Thyroid gland (tissue), 4 donors: ENCODE measurements at regions not wholly inside any gene's neighbourhood (a gene's known extent, or its start where the extent isn't known, plus 50 kb on each side); places are given as distances from the start of the nearest gene placed in this dataset.

ENCODE experiments used
- CTCF ChIP-seq, 6 experiments: fragments of 200-600 bp in 3 of 6; fragments of 450-650 bp in 3 of 6; sonication (generic) in 3 of 6; IDR thresholded peaks; one replicate each; pipeline ENCODE4 v1.5.1; 2016 to 2019; ENCODE audit warnings: antibody characterized with exemption in 6 of 6, mild to moderate bottlenecking in 2 of 6, inconsistent platforms in 1 of 6, moderate library complexity in 1 of 6
- POLR2A ChIP-seq, 2 donors: fragments of 450-650 bp; IDR thresholded peaks; one replicate each; pipeline ENCODE4 v1.6.1; 2017; ENCODE audit warnings: antibody characterized with exemption in 2 of 2, mild to moderate bottlenecking in 2 of 2, moderate library complexity in 1 of 2

- TF ChIP-seq POLR2A (IDR thresholded peaks at IDR 0.05), result no peak
- no peak for TF ChIP-seq CTCF (IDR thresholded peaks at IDR 0.05)
Observed at GRCh38 chr3:66633402-66634381, 132.9 kb upstream of the LRIG1 start.
